OCI-LY1 (cell line): ENCODE measurements at regions not wholly inside any gene's neighbourhood (a gene's known extent, or its start where the extent isn't known, plus 50 kb on each side); places are given as distances from the start of the nearest gene placed in this dataset.

Source experiments
- CTCF ChIP-seq: fragments of 200-600 bp; sonication (generic), shearing (Covaris generic); IDR thresholded peaks from 2 replicates; pipeline ENCODE4 v1.5.1; 2017; ENCODE audit warnings: mild to moderate bottlenecking, antibody characterized with exemption, low read length, moderate library complexity, mixed read lengths
- EZH2 ChIP-seq: fragments of 200-600 bp; sonication (generic), shearing (Covaris generic); IDR thresholded peaks from 2 replicates; pipeline ENCODE4 v1.8.0; 2017; ENCODE audit warnings: borderline replicate concordance, mixed run types, mild to moderate bottlenecking, antibody characterized with exemption, low read length, moderate library complexity, mixed read lengths

- TF ChIP-seq EZH2 (no peak), CTCF (no peak)
Observed at GRCh38 chr3:86149054-86149453, 841.9 kb downstream of the VGLL3 start.
